ENCODE measurements at regions not wholly inside any gene's neighbourhood (a gene's known extent, or its start where the extent isn't known, plus 50 kb on each side); places are given as distances from the start of the nearest gene placed in this dataset.

GRCh38 chr20:48414786-48415185 is 413.0 kb downstream of the PREX1 start:
- no peak overlapping the region for H3K4me3 ChIP-seq
- H3K4me2 ChIP-seq = no peak overlapping the region
- no peak overlapping the region for H3K9ac ChIP-seq
- no peaks in the 10 kb centered on the region for H3K9me3 ChIP-seq (ENCODE audit: low read depth)
- no peaks in the 10 kb centered on the region for H3K36me3 ChIP-seq
- no peak overlapping the region for H3K27ac ChIP-seq
- Mint-ChIP-seq H3K27ac (no peak overlapping the region), H3K36me3 (no peaks in the 10 kb centered on the region), H3K27me3 (ENCODE audit: insufficient read depth, low read depth) (peaks cover 56% of the 10 kb centered on the region), H3K4me1 (peaks cover 27% of the 10 kb centered on the region), H3K4me3 (no peak overlapping the region), H3K9me3 (peaks cover 7% of the 10 kb centered on the region)
- H3K79me2 ChIP-seq (ENCODE audit: low read depth) = no peaks in the 10 kb centered on the region
- no peaks in the 10 kb centered on the region for H4K20me1 ChIP-seq (ENCODE audit: low read depth)
- H3K4me1 ChIP-seq = peaks cover 14% of the 10 kb centered on the region
- H3K27me3 ChIP-seq = no peaks in the 10 kb centered on the region
- no peak overlapping the region for H2AFZ ChIP-seq (replicated peaks)
- TF ChIP-seq, protein P1, sequence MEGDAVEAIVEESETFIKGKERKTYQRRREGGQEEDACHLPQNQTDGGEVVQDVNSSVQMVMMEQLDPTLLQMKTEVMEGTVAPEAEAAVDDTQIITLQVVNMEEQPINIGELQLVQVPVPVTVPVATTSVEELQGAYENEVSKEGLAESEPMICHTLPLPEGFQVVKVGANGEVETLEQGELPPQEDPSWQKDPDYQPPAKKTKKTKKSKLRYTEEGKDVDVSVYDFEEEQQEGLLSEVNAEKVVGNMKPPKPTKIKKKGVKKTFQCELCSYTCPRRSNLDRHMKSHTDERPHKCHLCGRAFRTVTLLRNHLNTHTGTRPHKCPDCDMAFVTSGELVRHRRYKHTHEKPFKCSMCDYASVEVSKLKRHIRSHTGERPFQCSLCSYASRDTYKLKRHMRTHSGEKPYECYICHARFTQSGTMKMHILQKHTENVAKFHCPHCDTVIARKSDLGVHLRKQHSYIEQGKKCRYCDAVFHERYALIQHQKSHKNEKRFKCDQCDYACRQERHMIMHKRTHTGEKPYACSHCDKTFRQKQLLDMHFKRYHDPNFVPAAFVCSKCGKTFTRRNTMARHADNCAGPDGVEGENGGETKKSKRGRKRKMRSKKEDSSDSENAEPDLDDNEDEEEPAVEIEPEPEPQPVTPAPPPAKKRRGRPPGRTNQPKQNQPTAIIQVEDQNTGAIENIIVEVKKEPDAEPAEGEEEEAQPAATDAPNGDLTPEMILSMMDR (IDR thresholded peaks at IDR 0.05) = no peak
- TF ChIP-seq EZH2 (IDR thresholded peaks at IDR 0.05) = no peak
- TF ChIP-seq EZH2phosphoT487 (IDR thresholded peaks at IDR 0.05) = no peak
- peaks cover 9% of the 10 kb centered on the region for H3F3A ChIP-seq (ENCODE audit: low read depth)
- DNase-seq (ENCODE audit: low spot score) = no peak

DNA sequence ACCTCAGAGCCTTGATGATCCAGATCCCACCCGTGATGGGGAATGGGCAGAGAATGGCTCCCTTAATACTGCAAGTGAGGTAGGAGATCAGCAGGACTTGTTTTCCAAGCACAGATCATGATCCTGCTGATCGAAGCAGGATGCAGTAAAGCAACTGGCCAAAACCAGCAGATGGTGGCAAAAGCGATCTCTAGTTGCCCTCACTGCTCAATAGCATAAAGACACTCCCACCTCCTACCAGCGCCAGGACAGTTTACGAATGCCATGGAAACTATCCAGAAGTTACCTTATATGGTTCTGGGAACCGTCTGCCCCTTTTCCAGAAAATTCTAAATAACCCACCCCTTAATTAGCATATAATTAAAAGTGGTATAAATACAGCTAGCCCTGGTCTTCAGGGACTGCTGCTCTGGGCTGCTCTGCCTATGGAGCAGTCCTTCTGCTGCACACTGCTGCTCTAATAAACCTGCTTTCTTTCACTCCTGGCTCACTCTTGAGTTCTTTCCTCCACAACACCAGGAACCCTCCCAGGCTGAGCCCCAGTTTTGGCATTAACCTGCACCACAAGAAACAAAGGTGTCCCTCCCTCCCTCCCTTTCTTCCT is 415.8 kb downstream of the PREX1 start:
- no peaks in the 10 kb centered on the region for H3K9me3 ChIP-seq (ENCODE audit: low read depth)
- H3K9me3 Mint-ChIP-seq = peaks cover 4% of the 10 kb centered on the region
- H3K4me2 ChIP-seq = no peak overlapping the region
- no peak overlapping the region for H3K4me3 Mint-ChIP-seq
- H3K9ac ChIP-seq = no peak overlapping the region
- no peak overlapping the region for H3K27ac Mint-ChIP-seq
- H4K20me1 ChIP-seq (ENCODE audit: low read depth) = no peaks in the 10 kb centered on the region
- no peaks in the 10 kb centered on the region for H3K36me3 ChIP-seq
- no peaks in the 10 kb centered on the region for H3K36me3 Mint-ChIP-seq
- H3K27me3 ChIP-seq = no peaks in the 10 kb centered on the region
- H3K79me2 ChIP-seq (ENCODE audit: low read depth) = no peaks in the 10 kb centered on the region
- H3F3A ChIP-seq (ENCODE audit: low read depth) = peaks cover 8% of the 10 kb centered on the region
- DNase-seq (ENCODE audit: low spot score) = no peak
- H3K4me1 Mint-ChIP-seq = peaks cover 31% of the 10 kb centered on the region
- H3K27ac ChIP-seq = no peak overlapping the region
- TF ChIP-seq EZH2phosphoT487 (IDR thresholded peaks at IDR 0.05) = no peak
- H3K4me3 ChIP-seq = no peak overlapping the region
- peaks cover 14% of the 10 kb centered on the region for H3K4me1 ChIP-seq
- H3K27me3 Mint-ChIP-seq (ENCODE audit: insufficient read depth, low read depth) = peaks cover 45% of the 10 kb centered on the region
- no peak overlapping the region for H2AFZ ChIP-seq (replicated peaks)

GRCh38 chr20:48411245-48411644 is 416.6 kb downstream of the PREX1 start:
- DNase-seq (ENCODE audit: low spot score) = no peak
- H3K4me3 ChIP-seq = no peak overlapping the region
- Mint-ChIP-seq H3K9me3 (peaks cover 4% of the 10 kb centered on the region), H3K36me3 (no peaks in the 10 kb centered on the region), H3K4me1 (peaks cover 36% of the 10 kb centered on the region), H3K4me3 (no peak overlapping the region), H3K27ac (no peak overlapping the region), H3K27me3 (ENCODE audit: insufficient read depth, low read depth) (peaks cover 44% of the 10 kb centered on the region)
- no peaks in the 10 kb centered on the region for H3K79me2 ChIP-seq (ENCODE audit: low read depth)
- peaks cover 22% of the 10 kb centered on the region for H3K4me1 ChIP-seq
- no peaks in the 10 kb centered on the region for H3K27me3 ChIP-seq
- H3F3A ChIP-seq (ENCODE audit: low read depth) = peaks cover 10% of the 10 kb centered on the region
- H3K4me2 ChIP-seq = no peak overlapping the region
- no peak overlapping the region for H3K9ac ChIP-seq
- H2AFZ ChIP-seq (replicated peaks) = no peak overlapping the region
- H3K27ac ChIP-seq = no peak overlapping the region
- no peaks in the 10 kb centered on the region for H4K20me1 ChIP-seq (ENCODE audit: low read depth)
- TF ChIP-seq EZH2phosphoT487 (IDR thresholded peaks at IDR 0.05) (no peak), EZH2 (IDR thresholded peaks at IDR 0.05) (no peak)
- TF ChIP-seq, protein P1 (IDR thresholded peaks at IDR 0.05) = no peak
- no peaks in the 10 kb centered on the region for H3K36me3 ChIP-seq
- no peaks in the 10 kb centered on the region for H3K9me3 ChIP-seq (ENCODE audit: low read depth)

GRCh38 chr20:48409055-48409615 is 418.7 kb downstream of the PREX1 start:
- Histone ChIP-seq H3K4me3 (no peak overlapping the region), H4K20me1 (ENCODE audit: low read depth) (no peaks in the 10 kb centered on the region), H3K27ac (no peak overlapping the region), H3K4me2 (no peak overlapping the region), H3F3A (ENCODE audit: low read depth) (peaks cover 10% of the 10 kb centered on the region), H3K9ac (no peak overlapping the region), H3K4me1 (peaks cover 23% of the 10 kb centered on the region), H3K36me3 (no peaks in the 10 kb centered on the region), H3K79me2 (ENCODE audit: low read depth) (no peaks in the 10 kb centered on the region), H2AFZ (replicated peaks) (no peak overlapping the region), H3K27me3 (no peaks in the 10 kb centered on the region), H3K9me3 (ENCODE audit: low read depth) (no peaks in the 10 kb centered on the region)
- Mint-ChIP-seq H3K27me3 (ENCODE audit: insufficient read depth, low read depth) (peaks cover 40% of the 10 kb centered on the region), H3K36me3 (no peaks in the 10 kb centered on the region), H3K4me1 (peaks cover 32% of the 10 kb centered on the region), H3K27ac (no peak overlapping the region), H3K9me3 (peaks cover 4% of the 10 kb centered on the region), H3K4me3 (no peak overlapping the region)
- TF ChIP-seq EZH2 (IDR thresholded peaks at IDR 0.05) (no peak), EZH2phosphoT487 (IDR thresholded peaks at IDR 0.05) (no peak)
- TF ChIP-seq, protein P1 (IDR thresholded peaks at IDR 0.05) = no peak
- DNase-seq (ENCODE audit: low spot score) = no peak
